Colonic mucosa (tissue), 4 donors: ENCODE measurements at regions not wholly inside any gene's neighbourhood (a gene's known extent, or its start where the extent isn't known, plus 50 kb on each side); places are given as distances from the start of the nearest gene placed in this dataset.

Experiments
- DNase-seq: peaks from one replicate; pipeline ENCODE4 v3.0.0-alpha.2; 2020
- H3K27ac ChIP-seq: fragments of 200-600 bp; one replicate; pipeline ENCODE4 v1.8.0; 2021
- H3K27me3 ChIP-seq: fragments of 200-600 bp; one replicate; pipeline ENCODE4 v1.8.0; 2021
- H3K36me3 ChIP-seq: fragments of 200-600 bp; one replicate; pipeline ENCODE4 v1.8.0; 2021
- H3K4me1 ChIP-seq: fragments of 200-600 bp; one replicate; pipeline ENCODE4 v1.8.0; 2021; ENCODE audit warnings: mild to moderate bottlenecking
- H3K4me3 ChIP-seq: fragments of 200-600 bp; one replicate; pipeline ENCODE4 v1.8.0; 2021
- H3K9ac ChIP-seq, 2 donors: one replicate each; pipeline ENCODE4 v1.7.0; 2013; ENCODE audit warnings: control low read depth in 2 of 2, low read depth in 2 of 2, low read length in 2 of 2
- H3K9me3 ChIP-seq: fragments of 200-600 bp; one replicate; pipeline ENCODE4 v1.8.0; 2021
- intact Hi-C: fragments of 100-400 bp; cut with DNase I; formaldehyde crosslinking; loops from one replicate; pipeline ENCODE4 v1.14.1; 2022
- TF ChIP-seq, protein P1 (sequence below): fragments of 200-600 bp; IDR thresholded peaks from one replicate; pipeline ENCODE4 v1.8.0; 2022; ENCODE audit warnings: antibody characterized with exemption, mild to moderate bottlenecking
- donor health status: healthy.
- donor health status: DM: no; HTN: no; CAD: no.
- donor health status: DM: no; HTN: no; CAD: no.

DNA sequence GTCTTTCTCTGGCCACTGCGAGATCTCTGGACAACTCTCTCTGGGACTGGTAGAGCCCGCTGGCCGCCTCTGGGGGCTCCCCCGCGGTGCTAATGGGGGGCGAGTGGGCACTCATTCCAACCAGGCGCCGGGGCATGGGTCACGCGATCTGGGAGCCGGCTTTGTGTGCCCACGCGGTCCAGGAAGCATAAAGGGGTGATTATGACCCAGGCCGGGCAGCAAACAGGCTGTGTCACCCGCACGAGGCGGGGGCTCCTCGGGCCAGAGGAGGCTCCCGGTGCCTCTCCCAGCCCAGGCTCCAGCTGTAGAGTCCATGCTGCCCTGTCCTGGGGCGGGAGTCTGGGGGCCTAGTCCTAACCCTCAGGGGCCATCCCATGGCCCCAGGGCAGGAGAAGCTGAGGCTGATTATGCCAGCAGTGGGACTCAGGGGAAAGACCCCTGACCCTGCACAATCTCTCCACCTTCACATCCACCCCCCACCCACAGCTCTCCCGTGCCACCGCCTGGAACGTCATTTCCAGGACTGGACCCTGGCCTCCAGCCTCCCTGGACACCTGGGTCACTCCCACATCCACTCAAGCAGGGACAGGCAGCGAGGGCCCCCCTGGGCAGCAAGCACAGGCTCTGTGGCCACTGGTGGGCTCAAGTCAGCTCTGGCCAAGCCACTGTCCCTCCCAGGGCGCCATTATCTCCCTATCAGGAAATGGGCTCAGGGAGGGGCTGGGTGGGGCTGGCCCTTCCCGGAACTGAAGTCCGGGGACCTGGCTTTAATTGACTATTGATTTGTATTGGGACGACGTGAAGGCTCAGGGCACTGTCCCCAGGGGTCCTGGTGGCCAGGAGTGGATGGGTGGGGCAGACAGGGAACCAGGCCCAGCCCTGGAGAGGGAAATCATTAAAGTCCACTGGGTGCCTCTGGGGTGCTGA, 50.0 kb downstream of the PTPRS start:
- no peak overlapping the region for H3K27ac ChIP-seq
- no peak overlapping the region for H3K4me3 ChIP-seq
- intact Hi-C loops, result no loop called here

DNA sequence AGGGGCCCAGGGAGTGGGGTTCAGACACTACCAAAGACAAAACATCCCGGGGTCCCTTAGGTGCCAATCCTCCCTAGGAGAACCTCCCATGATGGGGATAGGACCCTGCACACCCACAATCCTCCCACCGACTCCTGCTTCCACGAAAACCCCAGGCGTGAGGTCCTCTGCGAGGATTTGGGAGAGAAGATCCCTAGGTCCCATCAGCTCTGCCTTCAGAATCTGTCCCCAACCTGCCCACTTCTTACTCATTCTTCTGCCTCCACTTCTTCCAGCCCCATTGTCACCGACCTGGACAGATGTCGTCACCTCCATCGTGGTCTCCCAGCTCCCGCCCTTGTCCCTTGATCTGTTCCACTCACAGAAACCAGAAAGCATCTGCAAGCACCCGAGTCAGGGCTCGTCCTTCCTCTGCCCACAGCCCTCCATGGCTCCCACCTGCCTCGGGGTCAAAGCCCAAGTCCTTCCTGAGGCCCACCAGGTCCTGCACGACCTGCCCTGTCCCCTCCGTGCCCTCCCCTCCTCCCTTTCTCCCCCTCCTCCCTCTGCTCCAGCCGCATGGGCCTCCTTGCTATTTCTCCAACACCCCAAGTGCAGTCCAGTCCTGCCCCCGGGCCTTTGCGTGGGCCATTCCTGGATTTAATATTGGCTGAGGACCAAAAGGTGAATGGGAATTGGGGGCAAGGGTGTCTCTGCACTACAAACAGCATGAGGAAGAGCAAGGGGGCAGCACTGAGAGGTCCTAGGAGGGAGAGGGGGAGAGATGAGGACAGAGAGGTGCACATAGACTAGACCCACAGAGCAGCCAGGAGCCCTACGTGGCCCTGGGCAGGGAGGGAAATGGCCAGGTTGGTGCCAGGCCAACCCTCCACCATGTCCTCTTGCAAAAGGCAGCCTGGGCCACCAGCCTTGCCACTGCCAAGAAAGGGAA, 51.3 kb downstream of the PTPRS start:
- Histone ChIP-seq H3K4me1 (no peaks in the 10 kb centered on the region), H3K27me3 (peaks cover 13% of the 10 kb centered on the region), H3K9ac (no peak overlapping the region), H3K36me3 (no peaks in the 10 kb centered on the region), H3K9me3 (no peaks in the 10 kb centered on the region), H3K4me3 (no peak overlapping the region), H3K27ac (no peak overlapping the region)
- intact Hi-C loops, result no loop called here
- DNase-seq, result no peak
- TF ChIP-seq, protein P1, sequence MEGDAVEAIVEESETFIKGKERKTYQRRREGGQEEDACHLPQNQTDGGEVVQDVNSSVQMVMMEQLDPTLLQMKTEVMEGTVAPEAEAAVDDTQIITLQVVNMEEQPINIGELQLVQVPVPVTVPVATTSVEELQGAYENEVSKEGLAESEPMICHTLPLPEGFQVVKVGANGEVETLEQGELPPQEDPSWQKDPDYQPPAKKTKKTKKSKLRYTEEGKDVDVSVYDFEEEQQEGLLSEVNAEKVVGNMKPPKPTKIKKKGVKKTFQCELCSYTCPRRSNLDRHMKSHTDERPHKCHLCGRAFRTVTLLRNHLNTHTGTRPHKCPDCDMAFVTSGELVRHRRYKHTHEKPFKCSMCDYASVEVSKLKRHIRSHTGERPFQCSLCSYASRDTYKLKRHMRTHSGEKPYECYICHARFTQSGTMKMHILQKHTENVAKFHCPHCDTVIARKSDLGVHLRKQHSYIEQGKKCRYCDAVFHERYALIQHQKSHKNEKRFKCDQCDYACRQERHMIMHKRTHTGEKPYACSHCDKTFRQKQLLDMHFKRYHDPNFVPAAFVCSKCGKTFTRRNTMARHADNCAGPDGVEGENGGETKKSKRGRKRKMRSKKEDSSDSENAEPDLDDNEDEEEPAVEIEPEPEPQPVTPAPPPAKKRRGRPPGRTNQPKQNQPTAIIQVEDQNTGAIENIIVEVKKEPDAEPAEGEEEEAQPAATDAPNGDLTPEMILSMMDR, result no peak

More for the DNA sequence above, 50.0 kb downstream of the PTPRS start:
- Histone ChIP-seq H3K9me3 (no peaks in the 10 kb centered on the region), H3K36me3 (no peaks in the 10 kb centered on the region), H3K4me1 (no peaks in the 10 kb centered on the region), H3K27me3 (peaks cover 13% of the 10 kb centered on the region), H3K9ac (no peak overlapping the region)
- TF ChIP-seq, protein P1, result no peak
- DNase-seq, result no peak

DNA sequence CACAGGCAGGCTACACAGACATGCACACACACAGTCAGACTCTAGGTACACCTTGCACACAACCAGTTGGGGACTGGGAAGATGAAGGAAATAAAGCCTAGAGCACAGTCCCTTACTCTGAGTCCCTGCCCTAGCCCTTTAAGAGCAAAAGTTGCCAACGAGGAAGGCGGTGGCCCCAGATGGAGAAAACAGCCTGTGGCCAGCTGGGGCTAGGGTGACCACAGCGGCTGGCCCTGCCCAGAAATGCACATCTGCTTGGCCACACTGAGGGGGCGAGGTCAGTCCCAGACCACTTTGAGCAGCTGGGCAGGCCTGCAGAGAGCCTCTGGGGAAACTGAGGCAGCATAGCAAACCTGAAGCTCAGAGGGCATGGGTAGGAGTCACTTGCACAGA, 52.3 kb downstream of the PTPRS start:
- Histone ChIP-seq H3K9ac (no peak overlapping the region), H3K27me3 (peaks cover 5% of the 10 kb centered on the region), H3K36me3 (no peaks in the 10 kb centered on the region), H3K27ac (no peak overlapping the region), H3K4me3 (no peak overlapping the region), H3K4me1 (no peaks in the 10 kb centered on the region), H3K9me3 (no peaks in the 10 kb centered on the region)
- TF ChIP-seq, protein P1, result no peak
- DNase-seq, result no peak
- intact Hi-C loops, result no loop called here

- no peaks in the 10 kb centered on the region for H3K27me3 ChIP-seq
- DNase-seq, result no peak
- no peaks in the 10 kb centered on the region for H3K9me3 ChIP-seq
- H3K36me3 ChIP-seq, result no peaks in the 10 kb centered on the region
- no peaks in the 10 kb centered on the region for H3K4me1 ChIP-seq
- no peak overlapping the region for H3K9ac ChIP-seq
- TF ChIP-seq, protein P1, result no peak
- no peak overlapping the region for H3K4me3 ChIP-seq
- H3K27ac ChIP-seq, result no peak overlapping the region
- intact Hi-C loops, result no loop called here
These were observed 53.5 kb downstream of the PTPRS start for GRCh38 chr19:5287066-5287465.

DNA sequence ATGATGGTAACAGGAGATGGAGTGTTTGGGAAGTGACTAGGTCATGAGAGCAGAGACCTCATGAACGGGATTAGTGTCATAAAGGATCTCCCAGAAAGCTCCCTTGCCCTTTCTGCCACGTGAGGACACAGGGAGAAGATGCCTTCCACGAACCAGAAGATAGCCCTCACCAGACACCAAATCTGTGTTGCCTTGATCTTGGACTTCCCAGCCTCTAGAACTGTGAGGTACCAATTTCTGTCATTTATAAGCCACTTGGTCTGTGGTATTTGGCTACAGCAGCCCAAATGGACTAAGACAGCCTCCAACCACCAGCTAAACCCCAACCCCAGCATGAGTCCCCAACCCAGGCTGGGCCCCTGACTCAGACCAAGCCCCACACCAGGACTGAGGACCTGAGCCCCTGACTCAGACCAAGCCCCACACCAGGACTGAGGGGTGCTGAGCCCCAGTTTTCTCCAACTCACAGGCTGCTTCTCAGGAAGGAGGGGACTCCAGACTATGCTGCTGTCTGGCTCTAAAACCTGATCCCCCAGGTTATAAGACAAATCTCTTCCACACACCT, 54.1 kb downstream of the PTPRS start:
- no peak overlapping the region for H3K27ac ChIP-seq
- TF ChIP-seq, protein P1, result no peak
- intact Hi-C loops, result no loop called here

More for the DNA sequence above, 54.1 kb downstream of the PTPRS start:
- Histone ChIP-seq H3K9ac (no peak overlapping the region), H3K9me3 (no peaks in the 10 kb centered on the region), H3K4me1 (no peaks in the 10 kb centered on the region), H3K36me3 (no peaks in the 10 kb centered on the region), H3K27me3 (no peaks in the 10 kb centered on the region), H3K4me3 (no peak overlapping the region)
- DNase-seq, result no peak
